IPS DF 4.7 (cell line): ENCODE measurements at regions not wholly inside any gene's neighbourhood (a gene's known extent, or its start where the extent isn't known, plus 50 kb on each side); places are given as distances from the start of the nearest gene placed in this dataset.

ENCODE experiments used
- DNase-seq: peaks from one replicate; pipeline ENCODE4 v3.0.0-alpha.2; 2013; ENCODE audit warnings: low spot score; ENCODE audit errors: extremely low read depth

GRCh38 chr2:149926149-149926548, 338.6 kb upstream of the MMADHC start:
- DNase-seq = no peak

- no peak for DNase-seq
These were observed 337.1 kb upstream of the MMADHC start for GRCh38 chr2:149924549-149925213.

- no peak for DNase-seq
These were observed 336.5 kb upstream of the MMADHC start for GRCh38 chr2:149924028-149924427.

GRCh38 chr2:149921911-149922616, 334.5 kb upstream of the MMADHC start:
- DNase-seq = no peak

GRCh38 chr2:149920389-149920788, 332.8 kb upstream of the MMADHC start:
- DNase-seq = no peak

GRCh38 chr2:149915151-149915550, 327.6 kb upstream of the MMADHC start:
- no peak for DNase-seq

GRCh38 chr2:149908726-149909683, 321.4 kb upstream of the MMADHC start:
- DNase-seq = no peak

- DNase-seq = no peak
These were observed 319.3 kb upstream of the MMADHC start for GRCh38 chr2:149906886-149907285.

- no peak for DNase-seq
These were observed 317.0 kb upstream of the MMADHC start for GRCh38 chr2:149904352-149905175.

DNA sequence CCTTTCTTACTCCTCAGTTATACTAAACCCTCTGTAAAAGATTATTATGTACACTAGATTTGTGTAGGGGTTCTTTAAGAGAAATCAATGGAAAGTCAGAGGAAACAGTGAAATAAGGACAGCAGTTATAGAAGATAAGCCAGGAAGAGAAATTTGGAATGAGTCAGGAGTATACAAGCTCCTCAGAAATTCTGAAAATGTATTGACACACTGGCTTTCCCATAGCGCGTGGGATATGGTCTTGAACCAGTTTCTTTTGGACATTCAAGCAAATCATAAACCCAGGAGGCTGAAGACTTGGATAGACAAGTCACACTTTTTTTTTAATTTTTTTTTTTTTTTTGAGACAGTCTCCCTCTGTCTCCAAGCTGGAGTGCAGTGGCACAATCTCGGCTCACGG, 316.1 kb upstream of the MMADHC start:
- DNase-seq = no peak

DNA sequence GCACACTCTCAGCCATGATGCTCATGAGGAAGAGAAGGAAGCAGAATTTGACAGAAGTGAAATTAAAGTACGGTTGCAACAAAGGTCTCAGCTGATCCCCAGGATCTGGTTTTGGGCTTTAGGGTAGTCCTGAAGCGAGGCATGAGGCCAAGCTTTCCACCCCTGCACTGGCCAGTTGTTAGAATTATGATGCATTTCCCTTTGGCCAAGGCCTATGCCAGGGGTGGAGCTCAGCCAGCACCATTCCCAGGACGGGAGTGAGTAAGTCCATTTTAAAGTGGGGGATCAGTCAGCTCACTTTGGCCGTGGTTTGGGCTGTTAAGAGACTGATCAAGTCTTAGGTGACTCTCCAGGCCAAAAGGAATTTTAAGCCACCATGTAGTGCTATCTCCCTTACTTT, 314.5 kb upstream of the MMADHC start:
- no peak for DNase-seq

- no peak for DNase-seq
These were observed 313.8 kb upstream of the MMADHC start for GRCh38 chr2:149901231-149901859.

DNA sequence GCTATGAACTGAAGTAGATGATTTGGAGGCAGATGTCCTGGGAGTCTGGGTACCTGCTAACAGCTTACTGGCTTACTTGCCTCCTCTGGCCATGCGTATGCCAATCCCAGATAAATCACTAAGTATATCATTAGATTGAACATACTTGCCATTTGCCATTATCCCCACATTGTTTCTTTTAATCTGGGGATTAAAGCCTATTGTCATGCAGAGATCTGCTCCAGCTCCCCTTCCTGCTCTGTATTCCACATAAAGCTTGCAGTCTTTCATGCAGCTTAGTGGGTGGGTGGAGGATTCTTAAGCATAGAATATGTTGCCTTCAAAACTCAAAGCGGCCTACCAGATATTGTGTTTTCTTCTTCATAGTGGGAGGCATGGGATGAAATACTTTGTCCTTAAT, 311.8 kb upstream of the MMADHC start:
- DNase-seq = no peak

GRCh38 chr2:149894760-149895159, 307.2 kb upstream of the MMADHC start:
- no peak for DNase-seq

DNA sequence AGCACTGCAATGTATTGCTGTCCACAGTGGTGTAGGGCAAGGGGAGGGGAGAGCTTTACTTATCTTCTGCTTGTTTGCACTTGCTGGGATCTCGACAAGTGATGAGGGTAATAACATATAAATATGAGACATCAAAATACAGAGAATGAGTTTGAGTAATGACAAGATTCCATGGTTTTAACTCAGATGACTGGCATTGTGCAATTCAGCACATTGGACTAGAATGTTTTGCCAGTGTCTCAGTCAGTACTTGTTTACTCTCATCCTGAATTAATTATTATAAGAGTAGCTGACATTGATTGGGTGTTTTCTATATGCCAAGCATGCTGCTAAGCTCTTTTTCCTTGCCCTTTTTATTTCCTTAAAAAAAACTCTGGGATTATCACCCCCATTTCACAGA, 306.7 kb upstream of the MMADHC start:
- no peak for DNase-seq

GRCh38 chr2:149892563-149892962, 305.0 kb upstream of the MMADHC start:
- DNase-seq = no peak

DNA sequence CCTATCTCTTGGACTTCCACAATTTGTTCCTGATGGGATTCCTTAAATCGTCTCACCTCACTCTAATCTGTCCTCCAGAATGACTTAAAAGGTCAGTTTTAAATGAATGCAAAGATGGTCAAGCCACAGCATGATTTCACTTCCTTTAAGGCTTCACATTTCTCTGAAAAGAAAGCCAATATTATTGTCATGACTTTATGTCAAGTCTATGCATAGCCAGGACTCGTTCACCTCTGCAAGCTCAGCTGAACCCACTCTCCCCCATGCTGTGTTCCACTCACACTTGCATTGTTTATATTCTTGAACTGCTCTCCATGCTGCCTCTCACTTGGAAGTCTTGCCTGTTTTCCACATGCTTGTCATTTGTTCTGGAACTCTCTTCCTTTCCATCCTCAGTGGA, 298.4 kb upstream of the MMADHC start:
- no peak for DNase-seq

- DNase-seq = no peak
These were observed 297.9 kb upstream of the MMADHC start for GRCh38 chr2:149885468-149885867.

- DNase-seq = no peak
These were observed 297.3 kb upstream of the MMADHC start for GRCh38 chr2:149884871-149885270.

GRCh38 chr2:149877913-149878312, 290.3 kb upstream of the MMADHC start:
- no peak for DNase-seq

DNA sequence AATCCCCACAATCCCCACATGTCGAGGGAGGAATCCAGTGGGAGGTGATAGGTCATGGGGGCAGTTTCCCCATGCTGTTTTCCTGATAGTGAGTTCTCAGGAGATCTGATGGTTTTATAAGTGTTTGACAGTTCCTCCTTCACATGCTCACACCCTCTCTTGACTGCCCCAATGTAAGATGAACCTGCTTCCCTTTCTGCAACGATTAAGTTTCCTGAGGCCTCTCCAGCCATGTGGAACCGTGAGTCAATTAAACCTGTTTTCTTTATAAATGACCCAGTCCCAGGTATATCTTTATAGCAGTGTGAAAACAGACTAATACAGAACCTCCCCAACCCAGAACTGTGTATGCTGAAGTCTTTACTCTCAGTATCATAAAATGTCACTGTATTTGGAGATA, 289.5 kb upstream of the MMADHC start:
- no peak for DNase-seq
